NB4 (cell line): ENCODE measurements at regions not wholly inside any gene's neighbourhood (a gene's known extent, or its start where the extent isn't known, plus 50 kb on each side); places are given as distances from the start of the nearest gene placed in this dataset.

ENCODE experiments used
- MYC ChIP-seq: IDR thresholded peaks from 2 replicates; pipeline ENCODE4 v1.6.1; 2011; ENCODE audit warnings: low read depth, low read length
- TF ChIP-seq, protein P1 (sequence below): IDR thresholded peaks from one replicate; pipeline ENCODE4 v1.5.1; 2012; ENCODE audit warnings: low read depth, low read length
- TF ChIP-seq, protein P2 (sequence below): IDR thresholded peaks from 2 replicates; pipeline ENCODE4 v1.6.1; 2011; ENCODE audit warnings: low read depth, low read length

DNA sequence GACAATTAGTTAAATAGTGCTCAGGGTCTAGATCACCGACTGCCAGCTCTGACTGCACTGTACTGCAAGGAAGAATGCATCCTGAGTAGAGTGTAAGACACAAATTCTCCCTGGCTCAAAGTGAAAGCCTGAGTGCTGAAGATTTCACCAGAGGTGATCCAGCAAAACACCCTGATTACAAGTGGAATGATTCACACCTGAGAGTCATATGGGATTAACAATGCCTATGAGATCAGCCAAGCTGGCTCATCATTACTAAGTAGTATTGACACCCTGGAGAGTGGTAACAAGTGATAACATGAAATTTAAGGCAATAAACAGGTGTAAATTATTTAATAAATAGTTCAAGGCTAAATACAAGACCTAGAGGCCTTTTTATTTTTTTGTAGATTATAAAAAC, 403.8 kb upstream of the PRR20A start:
- TF ChIP-seq, protein P1, sequence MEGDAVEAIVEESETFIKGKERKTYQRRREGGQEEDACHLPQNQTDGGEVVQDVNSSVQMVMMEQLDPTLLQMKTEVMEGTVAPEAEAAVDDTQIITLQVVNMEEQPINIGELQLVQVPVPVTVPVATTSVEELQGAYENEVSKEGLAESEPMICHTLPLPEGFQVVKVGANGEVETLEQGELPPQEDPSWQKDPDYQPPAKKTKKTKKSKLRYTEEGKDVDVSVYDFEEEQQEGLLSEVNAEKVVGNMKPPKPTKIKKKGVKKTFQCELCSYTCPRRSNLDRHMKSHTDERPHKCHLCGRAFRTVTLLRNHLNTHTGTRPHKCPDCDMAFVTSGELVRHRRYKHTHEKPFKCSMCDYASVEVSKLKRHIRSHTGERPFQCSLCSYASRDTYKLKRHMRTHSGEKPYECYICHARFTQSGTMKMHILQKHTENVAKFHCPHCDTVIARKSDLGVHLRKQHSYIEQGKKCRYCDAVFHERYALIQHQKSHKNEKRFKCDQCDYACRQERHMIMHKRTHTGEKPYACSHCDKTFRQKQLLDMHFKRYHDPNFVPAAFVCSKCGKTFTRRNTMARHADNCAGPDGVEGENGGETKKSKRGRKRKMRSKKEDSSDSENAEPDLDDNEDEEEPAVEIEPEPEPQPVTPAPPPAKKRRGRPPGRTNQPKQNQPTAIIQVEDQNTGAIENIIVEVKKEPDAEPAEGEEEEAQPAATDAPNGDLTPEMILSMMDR, result no peak
- no peak for TF ChIP-seq MYC
- TF ChIP-seq, protein P2, sequence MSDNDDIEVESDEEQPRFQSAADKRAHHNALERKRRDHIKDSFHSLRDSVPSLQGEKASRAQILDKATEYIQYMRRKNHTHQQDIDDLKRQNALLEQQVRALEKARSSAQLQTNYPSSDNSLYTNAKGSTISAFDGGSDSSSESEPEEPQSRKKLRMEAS, result no peak
